Right forelimb (tissue), 1 donor: ENCODE measurements at regions not wholly inside any gene's neighbourhood (a gene's known extent, or its start where the extent isn't known, plus 50 kb on each side); places are given as distances from the start of the nearest gene placed in this dataset.
"Not testable (repeated sequence)": the region's sequence is repeated elsewhere in the genome, so short reads cannot be mapped to it uniquely, and the experiment has no call there.

Experiments
- DNase-seq: peaks from one replicate; pipeline ENCODE4 v3.0.0-alpha.2; 2018

DNA sequence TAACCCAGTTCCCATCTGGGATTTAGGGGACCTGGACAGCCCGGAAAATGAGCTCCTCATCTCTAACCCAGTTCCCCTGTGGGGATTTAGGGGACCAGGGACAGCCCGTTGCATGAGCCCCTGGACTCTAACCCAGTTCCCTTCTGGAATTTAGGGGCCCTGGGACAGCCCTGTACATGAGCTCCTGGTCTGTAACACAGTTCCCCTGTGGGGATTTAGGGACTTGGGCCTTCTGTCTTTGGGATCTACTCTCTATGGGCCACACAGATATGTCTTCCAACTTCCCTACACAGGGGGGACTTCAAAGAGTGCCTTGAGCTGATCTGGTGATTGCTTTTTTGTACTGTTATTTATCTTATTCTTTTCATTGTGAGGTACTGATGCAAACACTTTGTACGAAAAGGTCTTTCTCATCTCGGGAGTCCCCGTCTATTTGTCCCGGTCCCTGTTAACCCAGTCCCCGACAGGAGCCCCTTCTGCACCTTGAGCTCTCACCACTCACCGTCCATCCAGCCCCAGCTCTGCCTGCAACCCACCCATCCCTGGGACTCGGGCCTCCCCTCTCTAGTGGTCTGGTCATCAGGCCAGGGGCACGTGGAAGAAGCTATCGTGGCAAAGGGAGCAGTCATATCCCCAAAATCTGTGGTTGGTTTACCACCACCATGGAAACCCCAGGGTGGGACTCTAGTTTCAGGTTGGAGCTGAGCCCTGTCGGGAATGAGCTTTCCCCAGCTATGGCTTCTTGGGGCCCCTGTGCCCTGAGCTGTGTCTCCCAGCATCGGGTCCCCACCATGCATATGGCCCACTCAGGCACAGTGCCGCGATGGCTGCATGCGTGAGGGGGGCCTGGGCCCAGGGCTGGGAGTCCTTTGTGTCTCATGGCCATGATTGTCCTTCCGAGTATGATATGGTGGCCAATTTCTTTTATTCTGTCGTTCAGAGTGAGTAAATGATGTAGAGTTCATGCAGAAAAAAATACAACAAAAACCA lies 270.4 kb upstream of the PLCXD1 start:
- DNase-seq, result not testable (repeated sequence)

DNA sequence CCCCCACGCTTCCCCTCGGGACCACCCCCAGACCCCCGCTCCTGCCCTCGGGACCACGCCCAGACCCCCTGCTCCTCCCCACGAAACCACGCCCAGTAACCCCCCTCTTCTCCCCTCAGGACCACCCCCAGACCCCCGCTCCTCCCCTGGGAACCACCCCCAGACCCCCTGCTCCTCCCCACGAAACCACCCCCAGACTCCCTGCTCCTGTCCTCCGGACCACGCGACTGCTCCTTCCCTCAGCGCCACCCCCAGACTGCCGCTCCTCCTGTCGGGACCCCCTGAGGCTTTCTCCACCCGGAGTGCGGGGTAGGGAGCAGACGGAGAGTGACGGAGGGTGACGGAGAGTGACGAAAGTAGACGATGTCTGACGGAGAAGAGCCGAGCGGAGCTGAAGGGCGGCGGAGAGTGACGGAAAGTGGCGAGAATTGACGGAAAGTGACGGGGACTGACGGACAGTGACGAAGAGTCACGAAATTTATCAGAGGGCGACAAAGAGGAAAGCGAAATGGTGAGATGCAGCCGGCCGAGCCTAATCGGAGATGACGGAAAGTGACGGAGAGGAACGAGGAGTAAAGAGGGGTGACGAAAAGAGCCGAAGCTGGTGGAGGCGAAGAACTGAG lies 267.2 kb upstream of the PLCXD1 start:
- not testable (repeated sequence) for DNase-seq

DNA sequence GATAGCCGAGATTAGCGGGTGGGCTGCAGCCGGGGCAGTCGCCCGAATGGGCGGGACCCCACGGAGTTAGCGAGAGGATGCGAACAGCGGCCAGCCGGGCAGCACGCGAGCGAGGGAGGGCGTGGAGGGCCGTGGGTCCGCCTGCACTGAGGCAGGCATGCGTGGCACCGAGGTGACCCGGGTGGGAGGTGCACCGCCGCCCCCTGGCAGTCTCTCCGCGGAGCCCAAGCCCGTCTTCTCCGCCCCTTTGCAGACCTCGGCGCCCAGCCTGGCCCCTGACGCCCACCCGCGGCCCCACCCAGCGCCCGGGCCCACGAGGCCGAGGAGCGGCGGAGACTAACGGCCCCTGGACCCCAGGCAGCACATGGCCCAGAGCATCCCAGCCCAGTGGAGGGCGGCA lies 266.7 kb upstream of the PLCXD1 start:
- DNase-seq, result not testable (repeated sequence)

DNA sequence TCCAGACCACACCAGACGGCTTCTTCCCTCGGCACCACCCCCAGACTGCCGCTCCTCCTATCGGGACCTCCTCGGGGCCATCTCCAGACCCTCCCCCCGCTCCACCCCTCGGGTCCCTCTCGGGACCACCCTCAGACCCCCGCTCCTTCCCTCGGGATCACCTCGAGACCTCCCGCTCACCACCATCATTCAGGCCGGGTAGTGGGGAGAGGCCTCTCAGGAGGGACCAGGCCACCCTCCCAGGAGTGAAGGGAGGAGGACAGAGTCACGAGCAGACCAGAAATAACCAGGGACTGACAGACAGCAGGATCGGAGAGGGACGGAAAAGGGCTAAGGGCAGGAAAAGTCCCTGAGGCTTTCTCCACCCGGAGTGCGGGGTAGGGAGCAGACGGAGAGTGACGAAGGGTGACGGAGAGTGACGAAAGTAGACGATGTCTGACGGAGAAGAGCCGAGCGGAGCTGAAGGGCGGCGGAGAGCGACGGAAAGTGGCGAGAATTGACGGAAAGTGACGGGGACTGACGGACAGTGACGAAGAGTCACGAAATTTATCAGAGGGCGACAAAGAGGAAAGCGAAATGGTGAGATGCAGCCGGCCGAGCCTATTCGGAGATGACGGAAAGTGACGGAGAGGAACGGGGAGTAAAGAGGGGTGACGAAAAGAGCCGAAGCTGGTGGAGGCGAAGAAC lies 262.3 kb upstream of the PLCXD1 start:
- DNase-seq, result not testable (repeated sequence)

DNA sequence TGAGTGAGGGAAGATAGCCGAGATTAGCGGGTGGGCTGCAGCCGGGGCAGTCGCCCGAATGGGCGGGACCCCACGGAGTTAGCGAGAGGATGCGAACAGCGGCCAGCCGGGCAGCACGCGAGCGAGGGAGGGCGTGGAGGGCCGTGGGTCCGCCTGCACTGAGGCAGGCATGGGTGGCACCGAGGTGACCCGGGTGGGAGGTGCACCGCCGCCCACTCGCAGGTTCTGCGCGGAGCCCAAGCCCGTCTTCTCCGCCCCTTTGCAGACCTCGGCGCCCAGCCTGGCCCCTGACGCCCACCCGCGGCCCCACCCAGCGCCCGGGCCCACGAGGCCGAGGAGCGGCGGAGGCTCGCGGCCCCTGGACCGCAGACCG lies 261.7 kb upstream of the PLCXD1 start:
- not testable (repeated sequence) for DNase-seq

DNA sequence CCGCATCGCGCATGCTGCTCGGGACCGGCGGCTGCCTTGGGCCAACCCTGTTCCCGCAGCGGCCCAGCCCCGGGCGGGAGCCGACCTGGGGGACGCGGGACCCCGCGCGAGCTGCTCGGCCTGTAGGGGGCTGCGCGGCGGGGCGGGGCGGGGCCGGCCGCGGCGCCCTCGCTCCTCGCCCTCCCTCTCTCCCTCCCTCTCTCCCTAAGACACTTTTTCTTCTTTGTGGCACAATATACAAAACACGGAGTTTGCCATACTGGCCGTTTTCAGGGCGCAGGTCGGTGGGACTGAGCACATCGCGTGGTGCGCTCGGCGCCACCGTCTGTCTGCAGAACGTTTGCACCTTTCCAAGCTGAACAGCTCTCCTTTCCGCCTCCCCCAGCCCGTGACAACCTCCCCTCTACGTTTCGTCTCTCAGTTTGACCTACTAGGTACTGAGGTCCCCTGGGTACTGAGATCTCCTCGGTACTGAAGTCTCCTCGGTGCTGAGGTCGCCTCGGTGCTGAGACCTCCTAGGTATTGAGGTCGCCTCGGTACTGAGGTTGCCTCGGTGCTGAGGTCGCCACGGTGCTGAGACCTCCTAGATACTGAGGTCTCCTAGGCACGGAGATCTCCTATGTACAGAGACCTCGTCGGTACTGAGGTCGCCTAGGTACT lies 261.1 kb upstream of the PLCXD1 start:
- DNase-seq, result peak; percentile 47

DNA sequence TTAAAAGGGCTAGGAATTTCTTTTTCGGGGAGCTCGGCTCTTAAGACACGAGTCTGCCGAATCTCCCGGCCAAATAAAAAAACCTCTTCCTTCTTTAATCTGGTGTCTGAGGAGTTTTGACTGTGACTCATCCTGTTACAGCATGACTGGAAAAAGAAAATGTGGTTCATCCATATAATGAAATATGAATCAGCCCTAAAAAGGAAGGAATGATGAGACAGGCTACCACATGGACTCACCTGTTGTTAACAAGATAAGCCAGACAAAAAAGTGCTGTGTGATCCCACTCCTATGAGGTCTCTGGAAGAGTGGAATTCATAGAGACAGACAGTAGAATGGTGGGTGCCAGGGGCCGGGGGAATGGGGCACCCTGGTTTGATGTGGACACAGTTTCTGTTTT lies 257.0 kb upstream of the PLCXD1 start:
- not testable (repeated sequence) for DNase-seq
